Liver (tissue), 7 donors: ENCODE measurements at regions not wholly inside any gene's neighbourhood (a gene's known extent, or its start where the extent isn't known, plus 50 kb on each side); places are given as distances from the start of the nearest gene placed in this dataset.

ENCODE experiments used
- DNase-seq: peaks from one replicate; pipeline ENCODE4 v3.0.0-alpha.2; 2017; ENCODE audit warnings: low spot score
- H3K27ac ChIP-seq, 2 donors: one replicate each; pipeline ENCODE4 v1.7.0; 2013; ENCODE audit warnings: inconsistent platforms in 2 of 2, low read length in 2 of 2, control low read depth in 1 of 2, low read depth in 1 of 2, mild to moderate bottlenecking in 1 of 2
- H3K27me3 ChIP-seq, 4 donors: one replicate each; pipeline versions ENCODE4 v1.6.1 to v1.7.0; 2013; ENCODE audit warnings: low read length in 3 of 4, inconsistent platforms in 1 of 4, mild to moderate bottlenecking in 1 of 4, moderate library complexity in 1 of 4; ENCODE audit not compliant: control insufficient read depth in 4 of 4, insufficient read depth in 4 of 4
- H3K36me3 ChIP-seq, 4 donors: one replicate each; pipeline versions ENCODE4 v1.6.1 to v1.7.0; 2013; ENCODE audit warnings: low read length in 3 of 4, mild to moderate bottlenecking in 3 of 4, low read depth in 1 of 4, moderate library complexity in 1 of 4; ENCODE audit not compliant: control insufficient read depth in 4 of 4, insufficient read depth in 3 of 4
- H3K4me1 ChIP-seq, 4 donors: one replicate each; pipeline versions ENCODE4 v1.6.1 to v1.7.0; 2013; ENCODE audit warnings: low read length in 3 of 4, mild to moderate bottlenecking in 3 of 4, moderate library complexity in 1 of 4; ENCODE audit not compliant: control insufficient read depth in 4 of 4, insufficient read depth in 4 of 4
- H3K4me3 ChIP-seq, 3 donors: one replicate each; pipeline versions ENCODE4 v1.6.1 to v1.7.0; 2013; ENCODE audit warnings: low read length in 3 of 3, control low read depth in 1 of 3, low read depth in 1 of 3, mild to moderate bottlenecking in 1 of 3
- H3K9ac ChIP-seq, 2 donors: one replicate each; pipeline ENCODE4 v1.7.0; 2013; ENCODE audit warnings: low read length in 2 of 2, mild to moderate bottlenecking in 2 of 2, moderate library complexity in 2 of 2, control low read depth in 1 of 2, low read depth in 1 of 2
- H3K9me3 ChIP-seq, 4 donors: one replicate each; pipeline versions ENCODE4 v1.6.1 to v1.7.0; 2013; ENCODE audit warnings: low read length in 3 of 4; ENCODE audit not compliant: control insufficient read depth in 4 of 4
- EGR1 ChIP-seq, 2 donors: IDR thresholded peaks; 2 replicates each; pipeline ENCODE4 v1.6.1; 2016 to 2018; ENCODE audit warnings: antibody characterized with exemption in 2 of 2, low read depth in 2 of 2
- FOXA2 ChIP-seq: IDR thresholded peaks from 2 replicates; pipeline ENCODE4 v1.6.1; 2016; ENCODE audit warnings: antibody characterized with exemption
- GABPA ChIP-seq, 2 donors: IDR thresholded peaks in 1 of 2; conservative IDR thresholded peaks in 1 of 2; 2 replicates each; pipeline ENCODE4 v1.6.1; 2016; ENCODE audit warnings: antibody characterized with exemption in 2 of 2, mild to moderate bottlenecking in 1 of 2, moderate library complexity in 1 of 2
- HNF4A ChIP-seq, 2 donors: conservative IDR thresholded peaks; 2 replicates each; pipeline ENCODE4 v1.6.1; 2016; ENCODE audit warnings: antibody characterized with exemption in 2 of 2, mild to moderate bottlenecking in 2 of 2
- HNF4G ChIP-seq: IDR thresholded peaks from 2 replicates; pipeline ENCODE4 v1.6.1; 2016; ENCODE audit warnings: antibody characterized with exemption
- JUND ChIP-seq, 2 donors: IDR thresholded peaks; 2 replicates each; pipeline ENCODE4 v1.6.1; 2016; ENCODE audit warnings: antibody characterized with exemption in 2 of 2
- MAX ChIP-seq: IDR thresholded peaks from 2 replicates; pipeline ENCODE4 v1.6.1; 2016; ENCODE audit warnings: antibody characterized with exemption
- REST ChIP-seq: IDR thresholded peaks from 2 replicates; pipeline ENCODE4 v1.6.1; 2016; ENCODE audit warnings: antibody characterized with exemption, mild to moderate bottlenecking
- RXRA ChIP-seq, 2 donors: IDR thresholded peaks; 2 replicates each; pipeline ENCODE4 v1.6.1; 2017 to 2018; ENCODE audit warnings: antibody characterized with exemption in 2 of 2, mild to moderate bottlenecking in 1 of 2
- TAF1 ChIP-seq: conservative IDR thresholded peaks from 2 replicates; pipeline ENCODE4 v1.6.1; 2016; ENCODE audit warnings: antibody characterized with exemption, mild to moderate bottlenecking
- YY1 ChIP-seq: IDR thresholded peaks from 2 replicates; pipeline ENCODE4 v1.6.1; 2016; ENCODE audit warnings: antibody characterized with exemption, mild to moderate bottlenecking
- ZBTB33 ChIP-seq: IDR thresholded peaks from 2 replicates; pipeline ENCODE4 v1.6.1; 2016; ENCODE audit warnings: antibody characterized with exemption
- WGBS: extraction: QIAGEN DNeasy Blood & Tissue Kit; methylation state at CpG from one replicate; pipeline ENCODE4 v1.1.7; 2013; 5-methylcytosine and 5-hydroxymethylcytosine counted together
- donor health status: healthy.
- donor health status: healthy.
- donor health status: healthy.
- donor health status: healthy.

DNA sequence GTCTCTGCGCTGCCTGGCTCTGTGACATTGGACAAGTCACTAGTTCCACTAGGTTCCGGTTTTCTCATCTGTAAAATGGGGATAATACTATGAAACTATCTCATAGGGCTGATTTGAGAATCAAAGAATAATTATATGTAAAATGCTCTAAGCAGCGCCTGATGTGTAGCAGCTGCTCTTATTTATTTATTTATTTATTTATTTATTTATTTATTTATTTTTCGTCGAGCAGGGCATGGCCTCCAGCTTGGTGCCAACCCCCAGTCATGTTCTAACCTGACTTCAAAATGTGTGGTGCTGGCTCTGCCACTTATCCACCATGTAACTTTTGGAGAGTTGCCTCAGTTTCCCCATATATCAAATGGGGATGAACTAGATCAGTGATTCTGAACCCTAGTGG is 93.5 kb upstream of the GSC start:
- H3K27ac ChIP-seq, result no peak overlapping the region
- H3K4me1 ChIP-seq, result no peaks in the 10 kb centered on the region
- 94% methylated on average over 5 of the region's 5 CpGs for WGBS
- H3K9me3 ChIP-seq, result no peaks in the 10 kb centered on the region
- H3K36me3 ChIP-seq, result no peaks in the 10 kb centered on the region
- no peak for TF ChIP-seq REST
- TF ChIP-seq EGR1 (IDR thresholded peaks at IDR 0.05; ENCODE audit: low read depth in 2 of 2), result no peak
- no peak for TF ChIP-seq TAF1
- no peak for TF ChIP-seq JUND (IDR thresholded peaks at IDR 0.05)
- no peak for TF ChIP-seq YY1
- TF ChIP-seq MAX, result no peak
- TF ChIP-seq FOXA2, result no peak
- TF ChIP-seq RXRA (IDR thresholded peaks at IDR 0.05), result no peak
- TF ChIP-seq GABPA (IDR thresholded peaks at IDR 0.05 in 1 of 2, conservative IDR thresholded peaks at IDR 0.05 in 1 of 2), result no peak
- H3K4me3 ChIP-seq, result no peak overlapping the region
- no peak for DNase-seq
- no peak overlapping the region for H3K9ac ChIP-seq
- no peaks in the 10 kb centered on the region for H3K27me3 ChIP-seq

- TF ChIP-seq HNF4G, result no peak
- no peak for TF ChIP-seq ZBTB33
- TF ChIP-seq HNF4A (conservative IDR thresholded peaks at IDR 0.05), result no peak
- TF ChIP-seq JUND (IDR thresholded peaks at IDR 0.05), result no peak
- Histone ChIP-seq H3K27ac (no peak overlapping the region), H3K36me3 (no peaks in the 10 kb centered on the region), H3K4me1 (no peaks in the 10 kb centered on the region), H3K4me3 (no peak overlapping the region), H3K27me3 (no peaks in the 10 kb centered on the region), H3K9me3 (peaks cover 0 to 7% (median 2%) of the 10 kb centered on the region in 4 donors), H3K9ac (no peak overlapping the region)
- 85% methylated on average over 5 of the region's 5 CpGs for WGBS
- no peak for DNase-seq
Measured at GRCh38 chr14:94857950-94858349, 88.0 kb upstream of the GSC start.

DNA sequence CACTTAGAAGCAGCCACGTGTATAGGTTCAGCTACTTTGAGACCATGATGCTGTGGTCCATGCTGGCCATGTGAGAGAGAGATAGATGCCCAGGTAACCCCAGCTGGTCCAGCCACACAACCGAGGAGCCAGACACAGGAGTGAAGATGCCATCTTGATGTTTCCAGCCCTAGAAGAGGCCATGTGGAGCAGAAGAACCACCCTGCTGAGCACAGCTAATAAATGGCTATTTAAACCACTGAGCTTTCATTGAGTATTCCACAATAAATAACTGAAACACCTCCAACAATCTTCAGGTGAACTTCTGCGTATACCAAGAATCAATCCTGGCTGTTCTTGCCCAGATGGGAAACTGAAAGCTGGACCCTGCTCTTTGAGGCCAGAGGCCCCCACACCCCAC is 84.0 kb upstream of the GSC start:
- no peak for TF ChIP-seq HNF4G
- no peak for TF ChIP-seq ZBTB33
- TF ChIP-seq YY1, result no peak
- Histone ChIP-seq H3K9ac (no peak overlapping the region), H3K4me3 (no peak overlapping the region), H3K9me3 (peaks cover 0 to 7% (median 2%) of the 10 kb centered on the region in 4 donors), H3K4me1 (no peaks in the 10 kb centered on the region), H3K36me3 (no peaks in the 10 kb centered on the region), H3K27ac (no peak overlapping the region), H3K27me3 (no peaks in the 10 kb centered on the region)
- DNase-seq, result no peak
- WGBS, result 81% methylated on average over 3 of the region's 3 CpGs
